ENCODE measurements at regions not wholly inside any gene's neighbourhood (a gene's known extent, or its start where the extent isn't known, plus 50 kb on each side); places are given as distances from the start of the nearest gene placed in this dataset.
A peak's percentile ranks its signal among the peaks of the same experiment; 100 is the strongest.

GRCh38 chr4:184282895-184283654 is 65.4 kb upstream of the ENPP6 start (continued):
- TF ChIP-seq, protein P1, sequence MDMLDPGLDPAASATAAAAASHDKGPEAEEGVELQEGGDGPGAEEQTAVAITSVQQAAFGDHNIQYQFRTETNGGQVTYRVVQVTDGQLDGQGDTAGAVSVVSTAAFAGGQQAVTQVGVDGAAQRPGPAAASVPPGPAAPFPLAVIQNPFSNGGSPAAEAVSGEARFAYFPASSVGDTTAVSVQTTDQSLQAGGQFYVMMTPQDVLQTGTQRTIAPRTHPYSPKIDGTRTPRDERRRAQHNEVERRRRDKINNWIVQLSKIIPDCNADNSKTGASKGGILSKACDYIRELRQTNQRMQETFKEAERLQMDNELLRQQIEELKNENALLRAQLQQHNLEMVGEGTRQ (IDR thresholded peaks at IDR 0.05; ENCODE audit: borderline replicate concordance, low read depth, low read length): no peak
- TF ChIP-seq PAX5 (IDR thresholded peaks at IDR 0.05; ENCODE audit: borderline replicate concordance, low read depth, low read length) (peak; percentile 99), NKRF (conservative IDR thresholded peaks at IDR 0.05) (no peak), NFYB (IDR thresholded peaks at IDR 0.05; ENCODE audit: insufficient read depth, low read depth, low read length) (no peak), ZSCAN29 (IDR thresholded peaks at IDR 0.05) (no peak), POLR2AphosphoS5 (IDR thresholded peaks at IDR 0.05; ENCODE audit: low read length) (peak; percentile 85), POLR2A (IDR thresholded peaks at IDR 0.05; ENCODE audit: low read depth, low read length) (peak; percentile 66), ZNF207 (IDR thresholded peaks at IDR 0.05; ENCODE audit: borderline replicate concordance) (no peak), TCF12 (IDR thresholded peaks at IDR 0.05; ENCODE audit: low read depth, low read length) (peak; percentile 95), FOXM1 (IDR thresholded peaks at IDR 0.05; ENCODE audit: low read depth, low read length) (no peak), RAD21 (IDR thresholded peaks at IDR 0.05; ENCODE audit: insufficient read depth, low read depth, low read length) (peak; percentile 43; the same call in 1 of the 2 replicates), NR2C2 (IDR thresholded peaks at IDR 0.05; ENCODE audit: borderline replicate concordance, control insufficient read depth, insufficient read length, low read depth) (no peak), GABPA (IDR thresholded peaks at IDR 0.05; ENCODE audit: low read depth) (no peak)
- TF ChIP-seq, protein P2, sequence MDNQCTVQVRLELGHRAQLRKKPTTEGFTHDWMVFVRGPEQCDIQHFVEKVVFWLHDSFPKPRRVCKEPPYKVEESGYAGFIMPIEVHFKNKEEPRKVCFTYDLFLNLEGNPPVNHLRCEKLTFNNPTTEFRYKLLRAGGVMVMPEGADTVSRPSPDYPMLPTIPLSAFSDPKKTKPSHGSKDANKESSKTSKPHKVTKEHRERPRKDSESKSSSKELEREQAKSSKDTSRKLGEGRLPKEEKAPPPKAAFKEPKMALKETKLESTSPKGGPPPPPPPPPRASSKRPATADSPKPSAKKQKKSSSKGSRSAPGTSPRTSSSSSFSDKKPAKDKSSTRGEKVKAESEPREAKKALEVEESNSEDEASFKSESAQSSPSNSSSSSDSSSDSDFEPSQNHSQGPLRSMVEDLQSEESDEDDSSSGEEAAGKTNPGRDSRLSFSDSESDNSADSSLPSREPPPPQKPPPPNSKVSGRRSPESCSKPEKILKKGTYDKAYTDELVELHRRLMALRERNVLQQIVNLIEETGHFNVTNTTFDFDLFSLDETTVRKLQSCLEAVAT (IDR thresholded peaks at IDR 0.05): peak; percentile 94
- TF ChIP-seq, protein P3, sequence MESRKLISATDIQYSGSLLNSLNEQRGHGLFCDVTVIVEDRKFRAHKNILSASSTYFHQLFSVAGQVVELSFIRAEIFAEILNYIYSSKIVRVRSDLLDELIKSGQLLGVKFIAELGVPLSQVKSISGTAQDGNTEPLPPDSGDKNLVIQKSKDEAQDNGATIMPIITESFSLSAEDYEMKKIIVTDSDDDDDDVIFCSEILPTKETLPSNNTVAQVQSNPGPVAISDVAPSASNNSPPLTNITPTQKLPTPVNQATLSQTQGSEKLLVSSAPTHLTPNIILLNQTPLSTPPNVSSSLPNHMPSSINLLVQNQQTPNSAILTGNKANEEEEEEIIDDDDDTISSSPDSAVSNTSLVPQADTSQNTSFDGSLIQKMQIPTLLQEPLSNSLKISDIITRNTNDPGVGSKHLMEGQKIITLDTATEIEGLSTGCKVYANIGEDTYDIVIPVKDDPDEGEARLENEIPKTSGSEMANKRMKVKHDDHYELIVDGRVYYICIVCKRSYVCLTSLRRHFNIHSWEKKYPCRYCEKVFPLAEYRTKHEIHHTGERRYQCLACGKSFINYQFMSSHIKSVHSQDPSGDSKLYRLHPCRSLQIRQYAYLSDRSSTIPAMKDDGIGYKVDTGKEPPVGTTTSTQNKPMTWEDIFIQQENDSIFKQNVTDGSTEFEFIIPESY (IDR thresholded peaks at IDR 0.05): no peak
- TF ChIP-seq, protein P4, sequence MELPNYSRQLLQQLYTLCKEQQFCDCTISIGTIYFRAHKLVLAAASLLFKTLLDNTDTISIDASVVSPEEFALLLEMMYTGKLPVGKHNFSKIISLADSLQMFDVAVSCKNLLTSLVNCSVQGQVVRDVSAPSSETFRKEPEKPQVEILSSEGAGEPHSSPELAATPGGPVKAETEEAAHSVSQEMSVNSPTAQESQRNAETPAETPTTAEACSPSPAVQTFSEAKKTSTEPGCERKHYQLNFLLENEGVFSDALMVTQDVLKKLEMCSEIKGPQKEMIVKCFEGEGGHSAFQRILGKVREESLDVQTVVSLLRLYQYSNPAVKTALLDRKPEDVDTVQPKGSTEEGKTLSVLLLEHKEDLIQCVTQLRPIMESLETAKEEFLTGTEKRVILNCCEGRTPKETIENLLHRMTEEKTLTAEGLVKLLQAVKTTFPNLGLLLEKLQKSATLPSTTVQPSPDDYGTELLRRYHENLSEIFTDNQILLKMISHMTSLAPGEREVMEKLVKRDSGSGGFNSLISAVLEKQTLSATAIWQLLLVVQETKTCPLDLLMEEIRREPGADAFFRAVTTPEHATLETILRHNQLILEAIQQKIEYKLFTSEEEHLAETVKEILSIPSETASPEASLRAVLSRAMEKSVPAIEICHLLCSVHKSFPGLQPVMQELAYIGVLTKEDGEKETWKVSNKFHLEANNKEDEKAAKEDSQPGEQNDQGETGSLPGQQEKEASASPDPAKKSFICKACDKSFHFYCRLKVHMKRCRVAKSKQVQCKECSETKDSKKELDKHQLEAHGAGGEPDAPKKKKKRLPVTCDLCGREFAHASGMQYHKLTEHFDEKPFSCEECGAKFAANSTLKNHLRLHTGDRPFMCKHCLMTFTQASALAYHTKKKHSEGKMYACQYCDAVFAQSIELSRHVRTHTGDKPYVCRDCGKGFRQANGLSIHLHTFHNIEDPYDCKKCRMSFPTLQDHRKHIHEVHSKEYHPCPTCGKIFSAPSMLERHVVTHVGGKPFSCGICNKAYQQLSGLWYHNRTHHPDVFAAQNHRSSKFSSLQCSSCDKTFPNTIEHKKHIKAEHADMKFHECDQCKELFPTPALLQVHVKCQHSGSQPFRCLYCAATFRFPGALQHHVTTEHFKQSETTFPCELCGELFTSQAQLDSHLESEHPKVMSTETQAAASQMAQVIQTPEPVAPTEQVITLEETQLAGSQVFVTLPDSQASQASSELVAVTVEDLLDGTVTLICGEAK (IDR thresholded peaks at IDR 0.05; ENCODE audit: borderline replicate concordance): no peak
- TF ChIP-seq, protein P5, sequence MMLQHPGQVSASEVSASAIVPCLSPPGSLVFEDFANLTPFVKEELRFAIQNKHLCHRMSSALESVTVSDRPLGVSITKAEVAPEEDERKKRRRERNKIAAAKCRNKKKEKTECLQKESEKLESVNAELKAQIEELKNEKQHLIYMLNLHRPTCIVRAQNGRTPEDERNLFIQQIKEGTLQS (IDR thresholded peaks at IDR 0.05; ENCODE audit: borderline replicate concordance, extremely low read depth, low read depth, low read length): no peak
